T-helper 1 cell treated with Interleukin-12 subunit alpha and Interleukin-12 subunit beta and Interleukin-4 antibody, amounts not matched to agents 30 ng/mL and 1 ng/mL, for 36 hours (primary cell): ENCODE measurements at regions not wholly inside any gene's neighbourhood (a gene's known extent, or its start where the extent isn't known, plus 50 kb on each side); places are given as distances from the start of the nearest gene placed in this dataset.
"Not testable (repeated sequence)": the region's sequence is repeated elsewhere in the genome, so short reads cannot be mapped to it uniquely, and the experiment has no call there.

Experiments used
- intact Hi-C: fragments of 100-400 bp; cut with micrococcal nuclease; formaldehyde crosslinking; loops from one replicate; pipeline ENCODE4 v1.15.1; 2024

DNA sequence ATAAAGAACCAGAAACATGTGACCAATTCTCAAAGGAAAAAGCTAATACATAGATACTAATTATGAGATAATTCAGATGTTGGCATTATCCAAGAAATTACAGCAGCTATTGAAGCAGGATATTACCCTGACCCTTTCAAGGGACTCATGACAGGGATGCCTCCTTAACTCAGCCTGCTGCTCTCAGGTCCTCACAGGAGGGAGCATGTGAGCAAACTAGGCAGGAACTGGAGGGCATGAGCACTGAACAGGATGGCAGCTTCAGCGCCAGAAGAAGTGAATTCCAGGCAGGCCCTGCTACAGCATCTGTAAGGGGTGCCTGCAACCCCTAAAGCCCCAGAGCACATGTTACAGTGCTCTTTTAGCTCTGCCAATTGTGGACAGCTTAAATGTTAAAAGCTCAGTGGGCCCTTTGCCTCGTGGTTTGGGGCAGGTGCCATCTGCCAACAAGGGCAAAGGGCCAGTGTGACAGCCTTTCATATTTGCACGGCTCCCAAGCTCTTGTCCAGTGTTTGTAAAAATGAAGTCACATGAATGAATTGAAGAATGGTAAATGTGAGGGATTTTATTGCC is 464.7 kb upstream of the COX7C start:
- intact Hi-C loops, result no loop called here

DNA sequence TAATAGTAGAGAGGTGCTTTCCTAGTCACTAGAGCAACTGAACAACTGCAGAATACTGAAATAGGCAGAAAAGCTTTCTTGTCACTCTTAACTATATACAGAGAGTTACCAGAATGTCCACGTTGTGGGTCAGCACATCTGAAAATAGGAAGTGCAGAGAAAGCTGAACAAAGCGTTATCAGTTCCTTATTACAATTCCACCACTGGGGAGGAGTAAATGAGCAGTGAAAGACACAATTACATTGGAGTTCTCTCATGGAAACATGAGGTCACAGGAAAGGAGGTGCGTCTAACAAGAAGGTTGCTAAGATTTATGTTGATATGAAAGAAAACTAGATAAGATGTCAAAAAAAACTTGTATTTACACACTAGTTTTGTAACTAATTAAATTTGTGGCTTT is 461.9 kb upstream of the COX7C start:
- intact Hi-C loops, result no loop called here

GRCh38 chr5:86170194-86170593 is 447.5 kb upstream of the COX7C start:
- intact Hi-C loops, result no loop called here

DNA sequence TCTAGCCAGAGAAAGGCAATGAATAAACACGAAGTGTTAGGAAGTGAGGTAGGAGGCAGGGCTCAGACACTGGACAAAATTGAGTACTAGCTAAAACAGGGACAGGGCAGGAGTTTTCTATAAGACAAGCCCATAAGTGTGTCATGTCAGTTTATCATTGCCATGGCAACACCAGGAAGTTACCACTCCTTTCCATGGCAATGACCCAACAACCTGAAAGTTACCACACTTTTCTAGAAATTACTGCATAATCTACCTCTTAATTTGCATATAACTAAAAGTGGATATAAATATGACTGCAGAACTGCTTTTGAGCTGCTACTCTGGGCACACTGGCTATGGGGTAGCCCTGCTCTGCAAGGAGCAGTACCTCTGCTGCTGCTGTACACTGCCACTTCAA is 442.5 kb upstream of the COX7C start:
- intact Hi-C loops, result no loop called here

GRCh38 chr5:86199287-86199686 is 418.5 kb upstream of the COX7C start:
- intact Hi-C loops, result no loop called here

DNA sequence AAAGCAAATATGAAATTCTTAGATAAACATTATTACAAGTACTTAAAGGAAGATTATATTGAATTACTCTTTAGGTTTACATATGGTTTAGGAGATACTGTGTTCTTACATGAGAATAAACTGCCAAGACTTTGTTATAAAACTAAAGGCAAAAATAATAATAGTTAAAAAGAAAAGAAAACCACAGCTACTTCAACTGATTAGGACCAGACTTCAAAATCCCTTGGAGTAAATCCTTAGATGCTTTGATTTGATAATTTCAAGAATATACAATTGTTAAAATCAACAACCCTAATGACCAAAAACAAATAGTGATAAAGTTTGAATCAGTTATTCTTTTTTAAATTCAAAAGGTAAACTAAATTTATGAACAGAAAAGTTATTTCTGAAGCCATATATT is 389.6 kb upstream of the COX7C start:
- intact Hi-C loops, result no loop called here

DNA sequence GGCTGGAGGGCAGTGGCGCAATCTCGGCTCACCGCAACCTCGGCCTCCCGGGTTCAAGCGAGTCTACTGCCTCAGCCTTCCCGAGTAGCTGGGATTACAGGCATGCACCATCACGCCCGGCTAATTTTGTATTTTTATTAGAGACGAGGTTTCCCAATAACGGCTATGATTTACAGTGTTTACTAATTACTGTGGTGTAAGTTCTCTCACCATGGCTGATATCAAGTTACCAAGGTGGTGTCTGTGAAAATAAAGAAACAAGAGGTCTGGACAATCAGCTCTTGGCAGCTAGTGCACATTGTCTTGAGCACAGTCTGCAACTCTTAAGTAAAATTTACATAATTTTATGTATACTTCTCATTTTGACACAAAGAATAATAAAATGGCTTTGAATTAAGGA is 385.5 kb upstream of the COX7C start:
- intact Hi-C loops, result no loop called here

- intact Hi-C loops, result no loop called here
These were observed 373.6 kb upstream of the COX7C start for GRCh38 chr5:86244153-86244552.

DNA sequence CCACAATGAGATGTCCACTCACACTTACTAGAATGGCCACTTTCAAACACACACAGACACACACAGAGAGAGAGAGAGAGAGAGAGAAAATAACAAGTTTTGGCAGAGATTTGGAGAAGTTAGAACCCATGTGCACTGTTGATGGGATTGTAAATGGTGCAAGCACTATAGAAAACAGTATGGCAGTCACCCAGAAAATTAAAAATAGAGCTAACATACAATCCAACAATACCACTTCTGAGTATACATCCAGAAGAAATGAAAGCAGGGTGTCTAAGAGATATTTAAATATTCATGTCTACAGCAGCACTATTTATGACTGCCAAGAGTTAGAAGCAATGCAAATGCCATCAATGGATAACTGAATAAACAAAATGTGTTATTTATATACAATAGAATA is 359.9 kb upstream of the COX7C start:
- intact Hi-C loops, result no loop called here

GRCh38 chr5:86284400-86285190 is 333.1 kb upstream of the COX7C start:
- intact Hi-C loops, result not testable (repeated sequence)

DNA sequence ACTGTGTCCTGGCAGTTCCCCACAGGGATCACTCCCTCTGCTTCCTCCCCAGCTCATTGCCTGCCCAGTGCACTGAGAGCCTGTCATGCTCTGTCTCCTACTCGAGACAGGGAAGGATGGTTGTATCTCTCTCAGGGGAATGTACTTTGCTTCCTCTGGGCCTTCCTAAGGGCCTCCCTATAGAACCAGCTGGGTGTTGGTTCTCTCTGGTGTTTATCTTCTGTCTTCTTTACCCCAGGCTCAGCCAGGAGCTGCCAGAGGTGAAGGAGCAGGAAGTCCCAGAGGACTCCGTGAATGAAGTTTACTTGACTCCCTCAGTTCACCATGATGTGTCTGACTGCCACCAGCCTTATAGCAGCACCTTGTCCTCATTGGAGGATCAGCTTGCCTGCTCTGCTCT is 330.3 kb upstream of the COX7C start:
- intact Hi-C loops, result not testable (repeated sequence)

DNA sequence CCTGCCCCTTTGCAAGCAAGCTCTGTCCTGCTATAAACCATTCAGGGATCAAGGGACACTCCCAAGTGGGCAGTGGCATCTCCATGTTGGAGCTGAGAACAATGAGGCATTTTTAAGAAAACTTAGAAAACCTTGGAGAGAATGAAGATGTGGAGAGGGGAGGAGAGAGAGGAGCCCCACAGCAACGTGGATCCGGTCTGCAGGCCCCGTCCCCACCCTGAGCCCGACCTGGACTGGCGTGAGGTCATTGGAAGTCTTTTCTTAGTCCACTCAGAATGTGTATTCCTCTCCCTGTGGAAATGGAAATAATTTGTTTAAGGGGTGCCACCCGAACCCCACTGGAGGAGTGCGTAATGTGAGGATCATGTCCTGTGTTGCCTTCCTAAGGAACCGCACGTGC is 328.0 kb upstream of the COX7C start:
- intact Hi-C loops, result not testable (repeated sequence)

DNA sequence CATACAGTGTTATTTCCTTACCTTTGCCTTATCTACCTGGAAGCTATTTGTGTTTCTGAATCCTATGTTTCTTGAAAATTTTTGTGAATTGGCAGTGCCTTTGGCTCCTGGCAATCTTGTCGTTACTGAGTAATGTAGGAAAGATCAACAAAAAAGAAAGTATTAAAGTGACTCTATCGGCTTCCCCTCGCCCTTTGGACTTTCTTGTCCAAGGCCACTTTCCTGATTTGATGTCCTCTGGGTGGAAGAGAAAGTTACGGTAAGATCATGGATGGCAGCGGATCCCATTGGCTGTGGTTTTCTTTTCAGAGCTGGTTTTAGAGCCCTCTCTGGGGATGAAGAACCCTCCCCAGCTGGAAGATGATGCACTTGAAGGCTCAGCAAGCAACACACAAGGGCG is 324.9 kb upstream of the COX7C start:
- intact Hi-C loops, result not testable (repeated sequence)

DNA sequence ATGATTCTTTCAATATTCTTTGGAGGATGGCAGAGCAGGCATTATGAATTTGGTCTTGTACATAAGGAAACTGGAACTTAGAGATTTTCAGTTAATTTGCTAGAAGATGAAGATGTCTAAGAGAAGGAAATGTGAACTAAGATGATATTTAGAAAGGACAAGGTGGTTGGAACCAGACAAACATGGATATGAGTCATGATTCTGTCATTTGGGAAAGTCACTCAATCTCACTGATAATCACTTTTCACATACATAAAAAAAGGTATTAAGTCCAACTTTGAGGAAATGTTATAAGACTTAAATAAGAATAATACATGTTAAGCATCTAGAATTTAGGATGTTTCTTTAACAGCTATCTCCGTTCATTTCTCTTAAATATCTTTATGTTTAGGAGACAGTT is 315.1 kb upstream of the COX7C start:
- intact Hi-C loops, result not testable (repeated sequence)

DNA sequence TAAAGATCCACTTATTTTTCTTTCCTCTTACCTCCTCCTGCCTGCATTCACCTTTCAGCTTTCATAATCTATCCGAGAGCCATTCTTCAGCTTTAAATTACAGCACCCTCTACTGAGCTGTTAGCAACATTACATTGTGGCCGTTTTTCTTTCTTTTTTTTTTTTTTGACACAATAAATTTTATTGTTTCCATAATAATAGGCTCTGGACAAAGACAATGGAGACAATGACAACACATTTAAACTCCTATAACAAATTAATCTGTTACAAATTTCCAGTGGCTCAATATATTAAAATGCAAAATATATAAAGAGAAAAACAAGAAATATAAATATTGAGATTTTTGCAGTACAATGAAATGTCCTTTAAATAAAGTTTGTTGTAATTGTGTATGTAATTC is 312.7 kb upstream of the COX7C start:
- intact Hi-C loops, result not testable (repeated sequence)

DNA sequence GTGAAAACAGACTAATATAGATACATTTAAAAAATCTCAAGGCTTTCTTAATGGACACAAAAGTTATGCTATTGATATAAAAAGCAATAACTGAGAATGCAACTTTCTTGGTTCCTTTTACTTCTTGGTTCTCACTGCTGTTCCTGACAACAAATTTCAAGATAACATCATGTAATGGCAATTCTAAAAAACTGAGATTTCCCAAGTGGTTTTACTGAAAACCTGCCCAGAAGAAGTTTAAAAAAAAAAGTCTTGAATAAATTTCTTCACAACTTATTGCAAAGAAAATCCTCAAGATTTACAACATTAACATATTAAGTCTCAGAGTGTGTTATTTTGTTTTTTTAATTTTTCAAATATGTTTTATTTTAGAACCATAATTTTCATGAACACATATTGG is 302.8 kb upstream of the COX7C start:
- intact Hi-C loops, result no loop called here

DNA sequence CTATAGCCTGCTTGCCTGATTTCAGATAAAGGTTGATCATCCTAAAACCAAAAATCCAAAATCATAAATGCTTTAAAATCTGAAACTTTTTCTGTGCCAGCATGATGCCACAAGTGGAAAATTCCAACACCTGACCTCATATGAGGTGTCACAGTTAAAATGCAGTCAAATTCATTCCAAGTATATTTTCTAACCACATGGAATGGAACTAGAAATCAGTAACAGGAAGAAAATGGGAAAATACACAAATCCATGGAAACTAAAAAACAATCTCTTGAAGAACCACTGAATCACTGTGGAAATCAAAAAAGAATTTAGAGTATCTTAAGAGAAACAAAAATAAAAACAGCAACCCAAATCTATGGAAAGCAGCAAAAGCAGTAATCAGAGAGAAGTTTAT is 297.5 kb upstream of the COX7C start:
- intact Hi-C loops, result no loop called here

DNA sequence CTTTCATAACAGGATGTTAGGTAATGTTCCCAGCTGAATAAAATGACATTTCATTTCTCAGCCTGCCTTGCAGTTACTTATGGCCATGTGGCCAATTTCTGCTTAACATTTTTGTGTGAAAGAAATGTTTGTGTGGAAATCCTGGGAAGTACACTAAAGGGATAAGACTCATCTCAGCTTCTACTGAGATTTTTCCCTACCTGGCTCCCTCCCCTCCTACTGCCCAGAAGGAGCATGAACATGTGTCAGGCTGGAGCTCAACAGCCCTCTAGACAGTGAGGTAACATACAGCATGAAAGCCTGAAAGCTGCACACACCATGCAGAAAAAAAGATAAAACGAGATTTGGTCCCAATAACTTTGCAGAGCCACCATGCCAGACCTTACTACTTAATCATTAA is 288.4 kb upstream of the COX7C start:
- intact Hi-C loops, result no loop called here

DNA sequence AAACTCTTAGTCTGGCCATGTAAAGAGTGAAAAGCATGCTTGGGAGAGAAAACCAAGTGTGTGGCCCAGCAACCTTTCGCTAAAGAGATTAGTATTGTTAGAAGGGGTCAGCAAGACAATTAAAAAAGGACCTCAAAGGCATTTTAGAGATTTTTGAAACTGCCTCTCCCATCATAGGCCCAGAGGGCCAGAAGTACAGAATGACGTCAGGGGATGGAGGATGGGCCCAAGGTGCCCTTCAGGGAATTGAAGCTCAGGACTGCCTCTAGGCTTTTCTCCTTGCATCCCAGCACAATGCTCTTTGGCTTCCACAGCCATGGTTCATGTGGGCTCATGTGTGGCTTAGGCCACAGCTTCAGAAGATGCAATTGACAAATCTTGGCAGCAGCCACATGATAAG is 287.0 kb upstream of the COX7C start:
- intact Hi-C loops, result no loop called here

- intact Hi-C loops, result no loop called here
These were observed 284.9 kb upstream of the COX7C start for GRCh38 chr5:86332851-86333250.

GRCh38 chr5:86337667-86338460 is 279.9 kb upstream of the COX7C start:
- intact Hi-C loops, result no loop called here

- intact Hi-C loops, result no loop called here
These were observed 263.1 kb upstream of the COX7C start for GRCh38 chr5:86354664-86355063.

- intact Hi-C loops, result no loop called here
These were observed 256.9 kb upstream of the COX7C start for GRCh38 chr5:86360801-86361200.
